Neural cell (in vitro differentiated cells): ENCODE measurements at regions not wholly inside any gene's neighbourhood (a gene's known extent, or its start where the extent isn't known, plus 50 kb on each side); places are given as distances from the start of the nearest gene placed in this dataset.

Source experiments
- H2AFZ ChIP-seq: fragments of 200-600, 300-800 bp; sonication (generic), shearing (Covaris generic); 2 replicates; pipeline ENCODE4 v1.6.0; 2014; ENCODE audit warnings: low read depth, mild to moderate bottlenecking, antibody characterized with exemption, low read length, moderate library complexity
- H3F3A ChIP-seq: fragments of 200-600 bp; shearing (Covaris generic); 2 replicates; pipeline ENCODE4 v1.6.1; 2016; ENCODE audit warnings: mild to moderate bottlenecking, moderate library complexity, mixed read lengths, antibody characterized with exemption, low read length; ENCODE audit not compliant: insufficient read depth, poor library complexity, severe bottlenecking
- H3K27ac ChIP-seq: fragments of 200-600, 300-800 bp; sonication (generic), shearing (Covaris generic); 2 replicates; pipeline ENCODE4 v1.5.1; 2014; ENCODE audit warnings: mild to moderate bottlenecking, low read length, moderate library complexity
- H3K27me3 ChIP-seq: fragments of 300-800, 200-600 bp; sonication (generic), shearing (Covaris generic); 2 replicates; pipeline ENCODE4 v1.6.0; 2014; ENCODE audit warnings: mild to moderate bottlenecking, low read depth, low read length, moderate library complexity; ENCODE audit not compliant: insufficient read depth
- H3K36me3 ChIP-seq: fragments of 300-800, 200-600 bp; sonication (generic), shearing (Covaris generic); 2 replicates; pipeline ENCODE4 v1.5.1; 2014; ENCODE audit warnings: mild to moderate bottlenecking, antibody characterized with exemption, low read length, moderate library complexity; ENCODE audit not compliant: insufficient read depth
- H3K4me2 ChIP-seq: fragments of 300-800, 200-600 bp; sonication (generic), shearing (Covaris generic); 2 replicates; pipeline ENCODE4 v1.6.0; 2014; ENCODE audit warnings: mild to moderate bottlenecking, low read length
- H3K4me3 ChIP-seq: fragments of 300-800, 200-600 bp; sonication (generic), shearing (Covaris generic); 2 replicates; pipeline ENCODE4 v1.5.1; 2014; ENCODE audit warnings: mild to moderate bottlenecking, low read length, moderate library complexity
- H3K79me2 ChIP-seq: fragments of 200-600 bp; shearing (Covaris generic); replicated peaks from 2 replicates; pipeline ENCODE4 v1.6.0; 2014; ENCODE audit warnings: mild to moderate bottlenecking, low read length, moderate library complexity; ENCODE audit not compliant: insufficient read depth
- H3K9ac ChIP-seq: fragments of 300-800, 200-600 bp; sonication (generic), shearing (Covaris generic); 2 replicates; pipeline ENCODE4 v1.6.1; 2016; ENCODE audit warnings: mild to moderate bottlenecking, low read length, mixed read lengths
- H3K9me2 ChIP-seq: fragments of 200-600 bp; shearing (Covaris generic); 2 replicates; pipeline ENCODE4 v1.6.1; 2016; ENCODE audit warnings: mild to moderate bottlenecking, low read length, mixed read lengths; ENCODE audit not compliant: insufficient read depth
- H3K9me3 ChIP-seq: fragments of 200-600, 300-800 bp; sonication (generic), shearing (Covaris generic); 2 replicates; pipeline ENCODE4 v1.6.1; 2016; ENCODE audit warnings: mild to moderate bottlenecking, mixed run types, low read length, moderate library complexity, mixed read lengths
- H4K20me1 ChIP-seq: fragments of 200-600 bp; shearing (Covaris generic); 2 replicates; pipeline ENCODE4 v1.6.1; 2016; ENCODE audit warnings: mild to moderate bottlenecking, mixed run types; ENCODE audit not compliant: insufficient read depth
- CTCF ChIP-seq: fragments of 450-650 bp; IDR thresholded peaks from 2 replicates; pipeline ENCODE4 v1.5.1; 2014; ENCODE audit warnings: antibody characterized with exemption, mild to moderate bottlenecking, moderate library complexity; ENCODE audit not compliant: poor library complexity, severe bottlenecking
- EP300 ChIP-seq: fragments of 450-650 bp; conservative IDR thresholded peaks from 2 replicates; pipeline ENCODE4 v1.6.1; 2014; ENCODE audit warnings: antibody characterized with exemption, mild to moderate bottlenecking, moderate library complexity; ENCODE audit not compliant: poor library complexity, severe bottlenecking
- EZH2 ChIP-seq: fragments of 200-600, 300-800 bp; shearing (Covaris generic), sonication (generic); IDR thresholded peaks from 2 replicates; pipeline ENCODE4 v1.6.1; 2014; ENCODE audit warnings: antibody characterized with exemption, low read length, borderline replicate concordance, mild to moderate bottlenecking; ENCODE audit not compliant: insufficient read depth, poor library complexity, severe bottlenecking
- MXI1 ChIP-seq: fragments of 450-650 bp; conservative IDR thresholded peaks from 2 replicates; pipeline ENCODE4 v1.6.1; 2014; ENCODE audit warnings: antibody characterized with exemption, mild to moderate bottlenecking; ENCODE audit not compliant: poor library complexity, severe bottlenecking
- POLR2AphosphoS5 ChIP-seq: IDR thresholded peaks from 2 replicates; pipeline ENCODE4 v1.6.1; 2012
- RAD21 ChIP-seq: fragments of 450-650 bp; conservative IDR thresholded peaks from 2 replicates; pipeline ENCODE4 v1.6.1; 2014; ENCODE audit warnings: antibody characterized with exemption, mild to moderate bottlenecking, moderate library complexity
- REST ChIP-seq: IDR thresholded peaks from 2 replicates; pipeline ENCODE4 v1.6.1; 2012; ENCODE audit warnings: borderline replicate concordance
- SMC3 ChIP-seq: fragments of 450-650 bp; conservative IDR thresholded peaks from 2 replicates; pipeline ENCODE4 v1.6.1; 2014; ENCODE audit warnings: antibody characterized with exemption, mild to moderate bottlenecking, moderate library complexity; ENCODE audit not compliant: poor library complexity
- TAF1 ChIP-seq: IDR thresholded peaks from 2 replicates; pipeline ENCODE4 v1.6.1; 2012; ENCODE audit warnings: low read depth

- Histone ChIP-seq H3K27ac (no peak overlapping the region), H3F3A (no peaks in the 10 kb centered on the region), H3K4me3 (no peak overlapping the region), H3K79me2 (no peaks in the 10 kb centered on the region), H3K4me2 (no peak overlapping the region), H3K9ac (no peak overlapping the region), H3K9me2 (no peaks in the 10 kb centered on the region), H3K36me3 (no peaks in the 10 kb centered on the region), H4K20me1 (no peaks in the 10 kb centered on the region), H2AFZ (no peak overlapping the region), H3K27me3 (no peaks in the 10 kb centered on the region), H3K9me3 (no peaks in the 10 kb centered on the region)
- TF ChIP-seq TAF1: no peak
- no peak for TF ChIP-seq EZH2
- TF ChIP-seq REST: no peak
- no peak for TF ChIP-seq POLR2AphosphoS5
- TF ChIP-seq EP300: no peak
- no peak for TF ChIP-seq SMC3
- no peak for TF ChIP-seq MXI1
- no peak for TF ChIP-seq RAD21
- no peak for TF ChIP-seq CTCF
Observed at GRCh38 chr12:77590306-77590705, 240.4 kb upstream of the NAV3 start.

- no peak overlapping the region for H2AFZ ChIP-seq
- H3K27me3 ChIP-seq: no peaks in the 10 kb centered on the region
- no peak overlapping the region for H3K9ac ChIP-seq
- no peaks in the 10 kb centered on the region for H3K79me2 ChIP-seq
- H3K4me3 ChIP-seq: no peak overlapping the region
- no peaks in the 10 kb centered on the region for H3K9me3 ChIP-seq
- H3K4me2 ChIP-seq: no peak overlapping the region
- H3K9me2 ChIP-seq: no peaks in the 10 kb centered on the region
- no peaks in the 10 kb centered on the region for H4K20me1 ChIP-seq
- no peak for TF ChIP-seq CTCF
- TF ChIP-seq POLR2AphosphoS5: no peak
- TF ChIP-seq RAD21: no peak
- TF ChIP-seq EP300: no peak
- TF ChIP-seq MXI1: no peak
- TF ChIP-seq TAF1: no peak
- TF ChIP-seq SMC3: no peak
- TF ChIP-seq REST: no peak
- H3K36me3 ChIP-seq: no peaks in the 10 kb centered on the region
- H3F3A ChIP-seq: no peaks in the 10 kb centered on the region
- H3K27ac ChIP-seq: no peak overlapping the region
Observed at GRCh38 chr12:77584860-77585259, 245.8 kb upstream of the NAV3 start.
